Sigmoid colon (tissue), 6 donors: ENCODE measurements at regions not wholly inside any gene's neighbourhood (a gene's known extent, or its start where the extent isn't known, plus 50 kb on each side); places are given as distances from the start of the nearest gene placed in this dataset.

Experiments
- DNase-seq: peaks from one replicate; pipeline ENCODE4 v3.0.0-alpha.2; 2019
- H3K27ac ChIP-seq, 4 donors: fragments of 200-600 bp; sonication (generic); one replicate each; pipeline ENCODE4 v1.5.1; 2016 to 2019; ENCODE audit warnings: mild to moderate bottlenecking in 1 of 4
- H3K27me3 ChIP-seq, 3 donors: fragments of 200-600 bp; sonication (generic); one replicate each; pipeline ENCODE4 v1.5.1; 2019; ENCODE audit warnings: mild to moderate bottlenecking in 1 of 3
- H3K36me3 ChIP-seq, 4 donors: fragments of 200-600 bp; sonication (generic); one replicate each; pipeline ENCODE4 v1.5.1; 2016 to 2019
- H3K4me1 ChIP-seq, 4 donors: fragments of 200-600 bp; sonication (generic); one replicate each; pipeline ENCODE4 v1.5.1; 2017 to 2019
- H3K4me3 ChIP-seq, 4 donors: fragments of 200-600 bp; sonication (generic); one replicate each; pipeline ENCODE4 v1.5.1; 2017 to 2019; ENCODE audit warnings: mild to moderate bottlenecking in 2 of 4, moderate library complexity in 1 of 4
- H3K9me3 ChIP-seq, 4 donors: fragments of 200-600 bp in 3 of 4; sonication (generic) in 3 of 4; one replicate each; pipeline versions ENCODE4 v1.5.1 to v1.6.1; 2013 to 2019
- CTCF ChIP-seq, 4 experiments: fragments of 450-650 bp in 3 of 4; fragments of 200-600 bp in 1 of 4; IDR thresholded peaks; one replicate each; pipeline ENCODE4 v1.5.1; 2016 to 2019; ENCODE audit warnings: antibody characterized with exemption in 4 of 4, mild to moderate bottlenecking in 3 of 4, moderate library complexity in 2 of 4
- EP300 ChIP-seq, 4 donors: sonication (generic); formaldehyde crosslinking; IDR thresholded peaks; one replicate each; pipeline ENCODE4 v1.6.1; 2017; ENCODE audit warnings: antibody characterized with exemption in 4 of 4
- POLR2A ChIP-seq, 2 donors: fragments of 450-650 bp; IDR thresholded peaks; one replicate each; pipeline ENCODE4 v1.6.1; 2016; ENCODE audit warnings: antibody characterized with exemption in 2 of 2, mild to moderate bottlenecking in 2 of 2, moderate library complexity in 2 of 2
- POLR2AphosphoS5 ChIP-seq, 4 donors: sonication (generic); formaldehyde crosslinking; IDR thresholded peaks; one replicate each; pipeline ENCODE4 v1.6.1; 2017; ENCODE audit warnings: antibody characterized with exemption in 4 of 4
- WGBS, 2 donors: extraction: QIAGEN DNeasy Blood & Tissue Kit; methylation state at CpG; one replicate each; pipeline ENCODE4 v1.1.7; 2013; 5-methylcytosine and 5-hydroxymethylcytosine counted together
- intact Hi-C: fragments of 100-400 bp; cut with DNase I; formaldehyde crosslinking; loops from one replicate; pipeline ENCODE4 v1.15.1; 2023
- donor health status: healthy with polysubstance abuse.
- donor health status: healthy.

GRCh38 chr2:11048335-11049008 is 106.8 kb upstream of the SLC66A3 start:
- TF ChIP-seq POLR2A (IDR thresholded peaks at IDR 0.05) (no peak), EP300 (IDR thresholded peaks at IDR 0.05) (no peak), POLR2AphosphoS5 (IDR thresholded peaks at IDR 0.05) (no peak), CTCF (IDR thresholded peaks at IDR 0.05) (no peak)
- H3K27ac ChIP-seq, result no peak overlapping the region
- H3K4me3 ChIP-seq, result no peak overlapping the region
- H3K36me3 ChIP-seq, result no peaks in the 10 kb centered on the region
- no peaks in the 10 kb centered on the region for H3K27me3 ChIP-seq
- intact Hi-C loops, result no loop called here
- no peaks in the 10 kb centered on the region for H3K4me1 ChIP-seq
- WGBS, 2 donors, result 90 to 92% methylated on average over 14 of the region's 14 CpGs
- DNase-seq, result no peak
- no peaks in the 10 kb centered on the region for H3K9me3 ChIP-seq

DNA sequence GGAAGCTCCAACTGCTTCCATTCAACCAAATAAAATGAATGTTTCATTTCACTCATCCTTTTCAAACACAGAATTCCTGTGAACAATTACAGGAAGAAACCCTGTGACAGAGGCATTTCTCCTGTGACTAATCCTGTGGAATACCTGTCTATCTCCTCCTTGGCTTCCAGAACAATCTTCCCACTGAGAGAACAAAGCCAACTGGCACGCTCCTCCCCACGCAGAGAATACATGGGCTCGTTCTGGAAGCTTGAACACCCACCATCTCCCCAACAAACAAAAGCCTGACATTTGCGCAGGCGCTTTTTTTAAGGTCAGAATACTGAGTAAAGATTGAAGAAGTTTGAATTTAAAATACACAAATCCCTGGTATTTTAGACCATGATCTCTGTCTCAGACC is 104.7 kb upstream of the SLC66A3 start:
- no peaks in the 10 kb centered on the region for H3K9me3 ChIP-seq

GRCh38 chr2:11051280-11051679 is 104.0 kb upstream of the SLC66A3 start:
- H3K27ac ChIP-seq, result no peak overlapping the region
- TF ChIP-seq POLR2A (IDR thresholded peaks at IDR 0.05) (no peak), CTCF (IDR thresholded peaks at IDR 0.05) (no peak), EP300 (IDR thresholded peaks at IDR 0.05) (no peak), POLR2AphosphoS5 (IDR thresholded peaks at IDR 0.05) (no peak)
- no peaks in the 10 kb centered on the region for H3K4me1 ChIP-seq
- no peak for DNase-seq
- no peaks in the 10 kb centered on the region for H3K27me3 ChIP-seq
- H3K9me3 ChIP-seq, result no peaks in the 10 kb centered on the region
- no peaks in the 10 kb centered on the region for H3K36me3 ChIP-seq
- intact Hi-C loops, result no loop called here
- no peak overlapping the region for H3K4me3 ChIP-seq
- 94 to 95% methylated on average over 9 of the region's 9 CpGs for WGBS, 2 donors

More for the DNA sequence above, 104.7 kb upstream of the SLC66A3 start:
- Histone ChIP-seq H3K4me3 (no peak overlapping the region), H3K4me1 (no peaks in the 10 kb centered on the region), H3K36me3 (no peaks in the 10 kb centered on the region), H3K27me3 (no peaks in the 10 kb centered on the region), H3K27ac (no peak overlapping the region)
- 89 to 90% methylated on average over 5 of the region's 5 CpGs for WGBS, 2 donors
- TF ChIP-seq POLR2A (IDR thresholded peaks at IDR 0.05) (no peak), EP300 (IDR thresholded peaks at IDR 0.05) (no peak), CTCF (IDR thresholded peaks at IDR 0.05) (no peak)
- no peak for DNase-seq
- intact Hi-C loops, result no loop called here

- Histone ChIP-seq H3K27ac (no peak overlapping the region), H3K27me3 (no peaks in the 10 kb centered on the region), H3K9me3 (no peaks in the 10 kb centered on the region), H3K4me1 (no peaks in the 10 kb centered on the region), H3K36me3 (no peaks in the 10 kb centered on the region), H3K4me3 (no peak overlapping the region)
- intact Hi-C loops, result no loop called here
- TF ChIP-seq POLR2AphosphoS5 (IDR thresholded peaks at IDR 0.05), result no peak
- WGBS, 2 donors, result 92 to 97% methylated on average over 12 of the region's 12 CpGs
- DNase-seq, result no peak
Observed at GRCh38 chr2:11053546-11053945, 101.7 kb upstream of the SLC66A3 start.

- no peaks in the 10 kb centered on the region for H3K27me3 ChIP-seq
- no peak overlapping the region for H3K4me3 ChIP-seq
- intact Hi-C loops, result no loop called here
- no peaks in the 10 kb centered on the region for H3K36me3 ChIP-seq
- H3K9me3 ChIP-seq, result no peaks in the 10 kb centered on the region
- no peaks in the 10 kb centered on the region for H3K4me1 ChIP-seq
- no peak for DNase-seq
- H3K27ac ChIP-seq, result no peak overlapping the region
- TF ChIP-seq CTCF (IDR thresholded peaks at IDR 0.05), result no peak
- TF ChIP-seq POLR2AphosphoS5 (IDR thresholded peaks at IDR 0.05), result no peak
- WGBS, 2 donors, result 92 to 94% methylated on average over 14 of the region's 14 CpGs
Observed at GRCh38 chr2:11054783-11055678, 100.2 kb upstream of the SLC66A3 start.
